ENCODE measurements at regions not wholly inside any gene's neighbourhood (a gene's known extent, or its start where the extent isn't known, plus 50 kb on each side); places are given as distances from the start of the nearest gene placed in this dataset.

DNA sequence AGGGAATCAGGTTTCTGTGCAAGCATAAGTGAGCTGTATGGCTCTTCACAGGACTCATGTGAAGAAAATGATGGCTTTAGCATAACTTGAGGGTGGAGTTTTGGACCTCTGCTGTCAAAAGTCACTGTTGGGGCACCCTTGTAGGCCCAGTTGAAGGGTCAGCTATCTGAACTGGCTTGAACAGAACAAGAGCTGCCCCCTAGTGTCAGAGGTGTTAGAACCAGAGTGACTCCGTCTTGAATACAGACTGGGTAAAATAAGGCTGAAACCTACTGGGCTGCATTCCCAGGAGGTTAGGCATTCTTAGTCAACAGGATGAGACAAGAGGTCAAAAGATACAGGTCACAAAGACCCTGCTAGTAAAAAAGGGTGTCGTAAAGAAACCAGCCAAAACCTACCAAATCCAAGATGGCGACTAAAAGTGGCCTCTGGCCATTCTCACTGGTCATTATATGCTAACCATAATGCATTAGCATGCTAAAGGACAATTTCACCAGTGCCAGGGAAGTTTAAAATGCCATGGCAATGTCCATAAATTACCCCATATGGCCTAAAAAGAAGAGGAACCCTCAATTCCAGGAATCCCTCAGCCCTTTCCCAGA lies 484.0 kb upstream of the ERCC4 start:
- no peak overlapping the region for H3K18ac ChIP-seq (ENCODE audit: low read depth, low read length)
- H2AK9ac ChIP-seq (replicated peaks; ENCODE audit: low read depth, low read length, poor library complexity), result no peak overlapping the region
- no peak overlapping the region for H4K5ac ChIP-seq (ENCODE audit: low read depth, low read length)
- H3K23ac ChIP-seq (ENCODE audit: low read depth, low read length), result no peak overlapping the region
- no peak overlapping the region for H2AK5ac ChIP-seq (ENCODE audit: low read depth, low read length)
- no peak overlapping the region for H3K4me3 ChIP-seq (ENCODE audit: insufficient read depth, low read depth, low read length)
- WGBS, 2 experiments (ENCODE audit: extremely low coverage in 2 of 2, insufficient read length in 1 of 2), result no CpG with 5 or more reads among the region's 3 CpGs
- H3K9me1 ChIP-seq (ENCODE audit: insufficient read depth, low read length), result no peaks in the 10 kb centered on the region
- H2BK5ac ChIP-seq (ENCODE audit: low read depth, low read length, poor library complexity, severe bottlenecking), result no peak overlapping the region
- H3K4me1 ChIP-seq (ENCODE audit: control insufficient read depth, insufficient read depth, low read length), result no peaks in the 10 kb centered on the region
- H3K27ac ChIP-seq (ENCODE audit: insufficient read depth, low read length), result no peak overlapping the region
- no peak overlapping the region for H2BK20ac ChIP-seq (ENCODE audit: low read depth, low read length)
- ChIA-PET CTCF (no interaction called here), POLR2A (ENCODE audit: unreplicated experiment) (no interaction called here)
- H4K20me1 ChIP-seq (ENCODE audit: insufficient read depth, low read length), result no peaks in the 10 kb centered on the region
- no peak overlapping the region for H3K9ac ChIP-seq (ENCODE audit: low read depth, low read length)
- no peak overlapping the region for H4K8ac ChIP-seq (ENCODE audit: low read depth in 2 of 2, low read length in 2 of 2)
- H2AFZ ChIP-seq (replicated peaks; ENCODE audit: low read length, poor library complexity), result no peak overlapping the region
- TF ChIP-seq POLR2A (IDR thresholded peaks at IDR 0.05; ENCODE audit: low read depth, low read length) (no peak), BHLHE40 (IDR thresholded peaks at IDR 0.05; ENCODE audit: low read depth, low read length) (no peak), FOS (IDR thresholded peaks at IDR 0.05; ENCODE audit: low read depth, low read length) (no peak), CHD1 (IDR thresholded peaks at IDR 0.05; ENCODE audit: low read depth, low read length) (no peak), CEBPB (IDR thresholded peaks at IDR 0.05; ENCODE audit: low read depth, low read length) (no peak), SMC3 (IDR thresholded peaks at IDR 0.05; ENCODE audit: low read depth, low read length) (no peak), MAFK (IDR thresholded peaks at IDR 0.05; ENCODE audit: low read depth, low read length) (no peak), MAZ (IDR thresholded peaks at IDR 0.05; ENCODE audit: borderline replicate concordance, low read depth, low read length) (no peak), NFE2L2 (IDR thresholded peaks at IDR 0.05; ENCODE audit: low read depth, low read length) (no peak), RAD21 (IDR thresholded peaks at IDR 0.05; ENCODE audit: low read length) (no peak), RCOR1 (IDR thresholded peaks at IDR 0.05; ENCODE audit: insufficient replicate concordance, low read length) (no peak)
- TF ChIP-seq, protein P1, sequence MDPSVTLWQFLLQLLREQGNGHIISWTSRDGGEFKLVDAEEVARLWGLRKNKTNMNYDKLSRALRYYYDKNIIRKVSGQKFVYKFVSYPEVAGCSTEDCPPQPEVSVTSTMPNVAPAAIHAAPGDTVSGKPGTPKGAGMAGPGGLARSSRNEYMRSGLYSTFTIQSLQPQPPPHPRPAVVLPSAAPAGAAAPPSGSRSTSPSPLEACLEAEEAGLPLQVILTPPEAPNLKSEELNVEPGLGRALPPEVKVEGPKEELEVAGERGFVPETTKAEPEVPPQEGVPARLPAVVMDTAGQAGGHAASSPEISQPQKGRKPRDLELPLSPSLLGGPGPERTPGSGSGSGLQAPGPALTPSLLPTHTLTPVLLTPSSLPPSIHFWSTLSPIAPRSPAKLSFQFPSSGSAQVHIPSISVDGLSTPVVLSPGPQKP (IDR thresholded peaks at IDR 0.05; ENCODE audit: borderline replicate concordance, low read depth, low read length), result no peak
- TF ChIP-seq, protein P2, sequence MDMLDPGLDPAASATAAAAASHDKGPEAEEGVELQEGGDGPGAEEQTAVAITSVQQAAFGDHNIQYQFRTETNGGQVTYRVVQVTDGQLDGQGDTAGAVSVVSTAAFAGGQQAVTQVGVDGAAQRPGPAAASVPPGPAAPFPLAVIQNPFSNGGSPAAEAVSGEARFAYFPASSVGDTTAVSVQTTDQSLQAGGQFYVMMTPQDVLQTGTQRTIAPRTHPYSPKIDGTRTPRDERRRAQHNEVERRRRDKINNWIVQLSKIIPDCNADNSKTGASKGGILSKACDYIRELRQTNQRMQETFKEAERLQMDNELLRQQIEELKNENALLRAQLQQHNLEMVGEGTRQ (IDR thresholded peaks at IDR 0.05; ENCODE audit: low read depth, low read length), result no peak
- peaks cover 9% of the 10 kb centered on the region; the same call in 1 of the 2 replicates for H3K9me3 ChIP-seq (ENCODE audit: control insufficient read depth, insufficient read depth, low read length)
- no peak overlapping the region for H3K4me2 ChIP-seq (ENCODE audit: low read depth, low read length)
- no peak overlapping the region for H2BK15ac ChIP-seq (ENCODE audit: low read depth, low read length)
- BruUV-seq (replicated peaks), result no TSS peak
- intact Hi-C loops (cut with micrococcal nuclease) (no loop called here), in situ Hi-C loops (cut with MboI; ENCODE audit: low sequenced_read_pairs) (no loop called here), dilution Hi-C loops (cut with HindIII; ENCODE audit: low sequenced_read_pairs, unreplicated experiment) (no loop called here)
- no peaks in the 10 kb centered on the region for H3K36me3 ChIP-seq (ENCODE audit: control insufficient read depth, insufficient read depth, low read length)
- ATAC-seq (ENCODE audit: low read depth) (no peak), DNase-seq (no peak)
- no peak overlapping the region for H3K14ac ChIP-seq (replicated peaks; ENCODE audit: low read depth, low read length)
- no peaks in the 10 kb centered on the region for H3K27me3 ChIP-seq (ENCODE audit: control insufficient read depth, insufficient read depth, low read length)
- H3K79me1 ChIP-seq (ENCODE audit: low read depth in 1 of 2, low read length in 2 of 2), result no peaks in the 10 kb centered on the region
- H3K56ac ChIP-seq (ENCODE audit: extremely low read depth, insufficient read depth, low read length), result no peak overlapping the region
- H2BK120ac ChIP-seq (ENCODE audit: low read depth, low read length), result no peak overlapping the region
- no peak overlapping the region for H3K4ac ChIP-seq (ENCODE audit: low read depth, low read length)
- H4K91ac ChIP-seq (ENCODE audit: insufficient read depth, low read depth, low read length), result no peak overlapping the region

Data from IMR-90 (cell line).